ENCODE measurements at regions not wholly inside any gene's neighbourhood (a gene's known extent, or its start where the extent isn't known, plus 50 kb on each side); places are given as distances from the start of the nearest gene placed in this dataset.
"Not testable (repeated sequence)": the region's sequence is repeated elsewhere in the genome, so short reads cannot be mapped to it uniquely, and the experiment has no call there.

DNA sequence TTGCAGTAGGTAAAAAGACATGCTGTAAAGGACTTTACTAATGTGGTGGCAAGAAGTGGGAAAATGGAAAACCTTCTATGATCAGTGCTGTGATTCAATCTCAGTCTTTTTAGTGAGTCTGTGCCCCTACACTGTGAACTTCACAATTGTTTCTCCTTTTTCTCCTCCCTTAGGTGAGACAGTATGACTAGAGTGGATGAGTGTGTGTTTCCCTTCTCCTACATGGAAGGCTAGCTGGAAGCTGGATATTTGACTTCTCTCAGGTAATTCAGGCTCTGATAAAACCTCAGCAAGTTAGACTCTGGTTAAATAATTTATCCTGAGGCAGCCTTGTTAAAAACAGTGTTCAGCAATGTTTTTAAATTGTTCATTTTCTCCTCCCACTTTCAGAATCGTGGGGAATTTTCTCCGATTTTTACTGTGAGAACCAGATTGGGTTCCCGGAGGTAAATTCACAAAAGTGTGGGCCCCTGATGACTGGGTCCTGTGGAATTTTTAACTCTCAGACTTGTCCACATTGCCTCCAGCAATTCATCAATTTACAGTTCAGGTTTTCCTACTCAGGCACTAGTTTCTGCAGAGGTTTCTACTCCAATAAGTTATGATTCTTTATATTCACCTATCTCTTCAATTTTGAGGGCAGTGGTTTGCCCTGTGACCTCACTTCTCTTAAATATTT lies 149.1 kb upstream of the PIK3R1 start:
- no peak for FAIRE-seq

DNA sequence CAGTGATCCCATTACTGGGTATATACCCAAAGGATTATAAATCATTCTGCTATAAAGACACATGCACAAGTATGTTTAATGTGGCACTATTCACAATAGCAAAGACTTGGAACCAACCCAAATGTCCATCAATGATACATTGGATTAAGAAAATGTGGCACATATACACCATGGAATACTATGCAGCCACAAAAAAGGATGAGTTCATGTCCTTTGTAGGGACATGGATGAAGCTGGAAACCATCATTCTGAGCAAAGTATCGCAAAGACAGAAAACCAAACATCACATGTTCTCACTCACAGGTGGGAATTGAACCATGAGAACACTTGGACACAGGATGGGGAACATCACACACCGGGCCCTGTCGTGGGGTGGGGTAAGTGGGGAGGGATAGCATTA lies 150.2 kb upstream of the PIK3R1 start:
- FAIRE-seq = not testable (repeated sequence)

DNA sequence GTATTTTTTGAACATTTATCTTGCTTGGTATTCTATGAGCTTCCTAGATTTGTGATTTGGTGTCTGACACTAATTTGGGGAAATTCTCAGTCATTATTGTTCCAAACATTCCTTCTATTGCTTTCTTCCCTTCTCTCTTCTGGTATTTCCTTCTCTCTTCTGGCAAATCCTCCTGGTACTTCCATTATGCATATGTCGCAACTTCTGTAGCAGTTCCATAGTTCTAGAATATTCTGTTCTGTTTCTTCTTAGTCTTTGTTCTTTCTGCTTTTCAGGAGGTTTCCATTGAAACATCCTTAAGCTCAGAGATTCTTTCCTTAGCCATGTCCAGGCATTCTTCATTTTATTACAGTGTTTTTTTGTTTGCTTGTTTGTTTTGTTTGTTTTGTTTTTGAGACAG lies 155.2 kb upstream of the PIK3R1 start:
- FAIRE-seq = no peak

DNA sequence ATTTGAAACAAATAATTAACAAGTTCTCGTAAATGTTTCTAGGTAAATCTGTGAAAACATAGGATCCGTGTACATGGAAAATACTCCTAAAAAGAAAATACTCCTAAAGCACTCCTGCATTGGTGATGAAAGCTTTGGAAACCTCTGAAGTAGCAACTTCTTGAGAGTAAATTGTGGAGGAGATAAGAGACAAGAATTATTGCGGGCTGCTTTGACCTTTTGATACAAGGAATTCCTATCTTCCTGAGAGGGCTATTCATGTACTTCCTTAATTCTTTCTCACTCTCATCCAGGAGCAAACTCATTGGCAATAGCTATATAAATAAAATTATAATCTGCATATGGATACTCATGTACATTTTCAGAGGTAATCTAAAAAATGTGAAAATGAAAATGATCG lies 158.4 kb upstream of the PIK3R1 start:
- FAIRE-seq = no peak

DNA sequence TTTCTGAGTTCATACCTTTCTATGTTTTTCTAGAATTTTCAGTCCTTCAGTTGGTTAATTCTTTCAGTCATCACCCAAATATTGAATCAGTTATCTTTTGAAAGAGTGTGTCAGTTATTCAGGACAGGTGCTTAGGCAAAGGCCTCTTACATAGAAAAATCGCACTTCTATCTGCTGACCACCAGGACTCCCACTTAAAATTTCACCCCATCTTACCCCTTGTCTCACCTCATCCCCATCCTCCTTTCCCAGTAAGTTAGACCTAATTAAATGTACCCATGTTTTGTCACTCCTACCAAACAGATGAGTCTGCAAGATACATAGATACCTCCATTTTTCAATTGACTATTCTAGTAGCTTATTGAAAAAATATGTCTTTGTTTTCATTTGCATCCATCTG lies 159.9 kb upstream of the PIK3R1 start:
- FAIRE-seq = no peak

DNA sequence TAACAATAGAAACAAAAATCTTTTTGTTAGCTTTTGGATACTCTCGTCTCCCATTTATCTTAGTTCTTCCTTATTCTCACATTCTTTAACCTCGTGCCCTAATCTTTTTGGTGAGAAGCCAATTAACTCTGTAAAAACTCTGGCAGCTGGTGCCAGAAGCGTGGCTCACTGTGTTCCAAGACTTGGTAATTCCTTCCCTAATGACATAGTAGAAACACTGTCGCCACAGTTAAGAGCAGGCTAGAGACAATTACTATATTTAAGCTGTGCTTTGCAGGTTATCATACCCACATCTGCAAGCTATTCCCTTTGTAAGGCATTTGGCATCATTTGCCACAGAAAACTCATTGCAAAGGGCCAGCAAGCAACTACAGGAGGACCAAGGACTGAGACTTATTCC lies 160.9 kb upstream of the PIK3R1 start:
- FAIRE-seq = no peak

DNA sequence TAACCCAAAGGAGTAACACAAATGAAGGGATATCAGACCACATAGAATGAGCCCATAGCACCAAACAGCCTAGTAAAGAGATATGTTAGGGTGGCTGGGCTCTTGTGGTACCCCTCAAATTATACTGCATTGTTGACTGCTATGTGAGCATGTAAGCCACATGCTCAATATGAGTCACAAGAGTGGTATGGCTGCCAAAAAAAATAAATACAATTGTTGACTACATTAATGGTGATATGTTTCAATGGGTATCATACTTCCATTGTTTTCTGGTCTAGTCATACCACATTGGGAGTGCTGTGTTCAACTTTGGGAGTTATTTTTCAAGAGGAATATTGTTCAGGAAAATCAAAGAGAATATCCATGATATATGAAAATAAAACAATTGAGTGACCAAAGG lies 162.4 kb upstream of the PIK3R1 start:
- no peak for FAIRE-seq

DNA sequence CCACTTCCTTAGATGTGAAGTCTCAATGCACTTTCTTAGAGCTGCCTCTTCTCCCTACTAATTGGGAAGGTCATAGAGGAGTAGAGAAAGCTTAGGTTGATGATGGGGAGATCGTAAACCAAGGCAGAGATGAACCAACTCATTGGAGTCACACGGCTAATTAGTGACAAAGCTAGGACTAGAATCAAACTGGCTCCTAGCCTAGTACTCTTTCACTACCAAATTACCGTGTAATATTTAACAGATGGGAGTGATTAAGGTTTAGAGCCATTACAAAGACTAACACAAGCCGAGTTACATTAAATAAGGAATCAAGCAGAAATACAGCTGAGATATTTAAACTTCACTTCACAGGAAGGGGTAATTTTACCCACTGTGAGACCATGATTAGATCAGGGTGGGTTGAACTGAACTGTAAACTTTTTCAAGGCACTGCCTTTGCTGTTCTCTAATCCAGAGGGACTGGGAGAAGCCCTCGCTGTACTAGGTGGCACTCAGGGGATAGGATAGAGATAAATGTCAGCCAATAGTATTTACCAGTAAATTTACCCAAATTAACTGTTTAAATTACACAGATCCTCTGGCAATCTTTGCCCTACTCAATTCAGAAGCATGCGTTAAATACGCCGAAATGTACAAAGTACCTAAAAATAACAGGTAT lies 166.4 kb upstream of the PIK3R1 start:
- no peak for FAIRE-seq

DNA sequence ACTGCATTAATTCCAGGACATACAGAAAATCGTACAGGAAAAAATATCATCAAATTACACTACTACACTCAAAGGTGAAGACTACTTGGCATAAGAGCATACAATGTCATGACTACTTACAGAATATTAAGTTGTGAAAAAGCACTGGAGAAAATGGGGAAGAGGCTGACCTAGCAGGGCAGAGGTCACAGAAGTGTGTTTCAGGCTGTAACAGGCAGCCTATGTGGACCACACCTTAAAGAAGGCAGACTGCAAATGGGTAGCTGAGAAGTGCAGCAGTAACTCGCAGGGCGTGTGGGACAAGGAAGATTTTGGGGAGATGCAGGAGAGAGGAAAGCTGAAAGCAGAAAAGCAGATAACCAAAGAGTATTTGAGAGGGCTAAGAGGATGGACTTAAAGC lies 167.0 kb upstream of the PIK3R1 start:
- FAIRE-seq = no peak

DNA sequence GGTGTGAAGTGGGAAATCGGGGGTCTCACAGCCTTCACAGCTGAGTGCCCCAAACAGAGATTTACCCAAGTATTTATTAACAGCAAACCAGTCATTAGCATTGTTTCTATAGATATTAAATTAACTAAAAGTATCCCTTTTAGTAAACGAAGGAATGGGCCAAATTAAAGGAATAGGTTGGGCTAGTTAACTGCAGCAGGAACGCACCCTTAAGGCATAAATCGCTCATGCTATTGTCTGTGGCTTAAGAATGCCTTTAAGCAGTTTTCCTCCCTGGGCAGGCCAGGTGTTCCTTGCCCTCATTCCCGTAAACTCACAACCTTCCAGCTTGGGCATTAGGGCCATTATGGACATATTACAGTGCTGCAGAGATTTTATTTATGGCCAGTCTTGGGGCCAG lies 167.5 kb upstream of the PIK3R1 start:
- FAIRE-seq = not testable (repeated sequence)

DNA sequence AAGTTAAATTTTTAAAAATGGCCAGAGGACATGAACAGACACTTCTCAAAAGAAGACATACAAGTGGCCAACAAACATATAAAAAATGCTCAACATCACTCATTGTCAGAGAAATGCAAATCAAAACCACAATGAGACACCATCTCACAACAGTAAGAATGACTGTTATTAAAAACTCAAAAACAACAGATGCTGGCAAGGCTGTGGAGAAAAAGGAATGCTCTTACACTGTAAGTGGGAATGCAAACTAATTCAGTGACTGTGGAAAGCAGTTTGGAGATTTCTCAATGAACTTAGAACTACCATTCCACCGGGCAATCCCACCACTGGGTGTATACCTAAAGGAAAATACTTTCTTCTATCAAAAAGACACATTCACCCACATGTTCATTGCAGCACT lies 168.5 kb upstream of the PIK3R1 start:
- no peak for FAIRE-seq

DNA sequence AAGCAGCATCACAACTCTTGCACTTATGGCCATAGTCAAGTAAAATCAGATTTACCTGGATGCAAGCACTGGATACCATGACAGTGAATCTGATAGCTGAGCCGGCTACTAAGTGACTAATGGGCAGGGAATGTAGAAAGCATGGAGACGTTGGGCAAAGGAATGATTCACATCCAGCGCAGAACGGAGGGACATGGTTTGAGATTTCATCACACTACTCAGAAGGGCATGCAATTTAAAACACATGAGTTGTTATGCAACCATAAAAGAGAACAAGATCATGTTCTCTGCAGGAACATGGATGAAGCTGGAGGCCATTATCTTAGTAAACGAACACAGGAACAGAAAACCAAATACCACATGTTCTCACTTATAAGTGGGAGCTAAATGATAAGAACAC lies 169.1 kb upstream of the PIK3R1 start:
- FAIRE-seq = no peak

DNA sequence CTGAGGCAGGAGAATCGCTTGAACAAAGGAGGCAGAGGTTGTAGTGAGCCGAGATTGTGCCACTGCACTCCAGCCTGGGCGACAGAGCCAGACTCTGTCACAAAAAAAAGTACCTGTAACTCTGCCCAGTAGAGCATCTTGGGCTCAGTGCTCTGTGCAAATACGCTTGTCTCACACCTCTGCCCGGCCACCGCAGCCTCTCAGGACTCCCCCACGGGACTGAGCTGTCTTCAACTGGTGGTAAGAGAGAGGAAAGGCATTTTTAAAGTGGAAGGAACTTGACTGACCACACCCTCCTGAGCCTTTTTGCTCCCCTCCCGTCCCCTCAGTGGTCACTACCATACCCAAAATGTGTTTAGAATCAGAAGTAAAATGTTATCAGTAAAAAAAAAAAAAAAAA lies 174.3 kb upstream of the PIK3R1 start:
- FAIRE-seq = no peak

DNA sequence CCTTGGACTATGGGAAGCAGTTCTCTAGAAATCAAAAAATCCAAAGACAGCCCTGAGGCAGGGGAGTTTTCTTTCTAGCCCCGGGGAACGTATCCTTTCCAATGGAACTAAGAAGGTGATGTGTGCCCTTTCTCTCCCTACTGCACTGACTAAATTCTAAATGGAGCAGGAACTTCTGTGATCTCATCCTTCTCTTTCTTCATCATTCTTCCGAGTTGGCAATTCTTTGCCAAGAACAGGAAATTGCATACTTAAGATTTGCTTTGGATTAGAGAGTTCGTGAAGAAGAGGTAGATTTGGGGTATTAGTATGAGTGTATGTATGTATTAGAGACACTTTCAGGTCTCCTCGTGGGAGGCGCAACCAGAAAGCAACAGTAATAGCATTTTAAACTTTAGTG lies 178.0 kb upstream of the PIK3R1 start:
- no peak for FAIRE-seq

DNA sequence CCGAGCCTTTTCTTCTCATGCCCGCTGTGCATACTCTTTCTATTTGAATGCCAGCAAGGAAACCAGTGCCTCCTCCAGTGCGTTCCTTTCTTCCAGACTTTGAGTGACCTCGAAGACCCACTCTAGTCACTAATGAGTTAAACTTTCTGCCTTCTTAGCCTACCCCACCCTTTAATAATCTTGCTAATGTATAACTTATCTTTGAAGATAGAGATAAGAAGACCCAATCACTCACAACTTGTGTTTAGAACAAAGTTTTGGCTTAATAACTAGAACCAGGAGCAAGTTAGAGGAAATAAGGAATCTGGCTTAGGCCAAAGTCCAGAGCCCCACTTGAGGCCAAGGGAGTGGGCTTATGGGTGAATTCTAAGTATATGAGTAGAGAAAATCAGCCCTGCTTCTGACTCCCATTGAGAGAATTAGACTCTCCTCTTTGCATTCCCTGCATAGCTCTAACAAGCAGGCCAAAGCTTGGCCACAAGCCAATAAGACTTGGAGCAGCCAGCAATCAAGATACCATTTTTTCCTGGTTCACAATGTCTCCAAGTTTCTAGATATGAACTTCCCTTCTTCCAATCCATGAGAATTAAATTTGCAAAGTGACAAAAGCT lies 181.5 kb upstream of the PIK3R1 start:
- no peak for FAIRE-seq

DNA sequence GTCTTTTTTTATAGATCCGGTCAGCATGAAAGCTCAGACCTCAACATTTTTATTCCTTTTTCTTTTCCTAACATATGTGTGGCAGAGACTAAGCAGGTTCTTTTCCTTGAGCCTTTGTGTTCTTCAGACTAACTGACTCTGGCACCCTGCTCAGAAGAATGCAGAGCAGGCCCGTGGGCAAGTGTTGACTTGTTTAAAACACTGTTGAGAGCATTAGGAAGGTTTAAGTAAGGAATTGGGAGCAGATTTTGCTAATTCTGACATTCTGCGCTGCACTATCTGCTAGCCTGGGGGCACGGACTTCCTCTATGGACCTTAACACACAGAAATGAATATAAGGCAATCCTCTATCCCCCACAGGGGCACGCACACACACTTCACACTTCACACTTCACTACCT lies 182.5 kb upstream of the PIK3R1 start:
- FAIRE-seq = no peak

DNA sequence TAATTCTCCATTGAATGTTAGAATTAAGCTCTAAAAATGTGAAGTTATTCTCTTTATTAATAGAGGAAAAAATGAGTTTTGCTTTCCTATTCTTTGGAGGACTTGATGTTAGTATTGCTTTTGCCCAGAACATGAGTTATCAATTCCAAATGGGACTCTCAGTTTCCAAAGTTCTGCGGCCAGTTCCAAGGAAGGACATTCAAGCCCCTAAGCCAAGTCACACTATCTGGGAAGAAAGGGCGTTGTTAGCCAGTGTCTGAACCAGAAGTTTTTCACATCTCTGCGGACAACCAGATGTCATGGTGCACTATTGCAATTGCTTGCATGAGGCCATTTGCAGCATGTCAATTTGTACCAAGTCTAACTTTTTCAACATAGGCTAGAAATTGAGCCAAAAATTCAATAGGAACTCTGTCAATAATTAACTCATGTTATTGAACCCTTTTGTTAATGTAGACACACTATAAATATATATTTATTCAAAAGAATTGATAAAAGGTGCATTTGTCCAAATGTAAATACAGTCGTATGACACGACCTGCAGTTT lies 183.3 kb upstream of the PIK3R1 start:
- FAIRE-seq = no peak

DNA sequence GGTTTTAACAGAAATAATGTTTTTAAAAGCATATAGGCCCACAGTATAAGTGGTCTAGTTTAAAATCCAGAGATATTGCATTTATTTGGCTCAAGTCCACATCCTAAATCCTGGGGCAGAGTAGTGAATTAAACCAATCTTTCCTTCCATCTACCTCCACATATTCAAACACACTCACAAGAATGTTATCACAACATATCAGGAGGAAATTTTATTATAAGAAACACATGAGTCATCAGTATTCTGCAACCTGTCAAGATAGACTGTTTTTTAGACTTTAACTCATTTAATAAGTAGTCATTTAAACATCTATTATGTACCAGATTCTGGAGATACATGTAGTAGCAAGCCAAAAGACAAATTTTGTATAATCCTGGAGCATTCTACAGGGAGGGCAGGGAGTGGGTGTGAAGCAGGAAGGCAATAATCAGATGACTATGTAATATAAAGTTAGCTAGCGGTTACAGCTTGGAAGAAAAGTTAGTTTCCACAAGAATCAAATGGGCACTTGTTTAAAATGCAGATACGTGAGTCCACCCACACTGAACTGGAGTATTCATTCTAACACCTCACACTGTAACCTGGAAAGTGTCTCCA lies 187.3 kb upstream of the PIK3R1 start:
- FAIRE-seq = no peak

DNA sequence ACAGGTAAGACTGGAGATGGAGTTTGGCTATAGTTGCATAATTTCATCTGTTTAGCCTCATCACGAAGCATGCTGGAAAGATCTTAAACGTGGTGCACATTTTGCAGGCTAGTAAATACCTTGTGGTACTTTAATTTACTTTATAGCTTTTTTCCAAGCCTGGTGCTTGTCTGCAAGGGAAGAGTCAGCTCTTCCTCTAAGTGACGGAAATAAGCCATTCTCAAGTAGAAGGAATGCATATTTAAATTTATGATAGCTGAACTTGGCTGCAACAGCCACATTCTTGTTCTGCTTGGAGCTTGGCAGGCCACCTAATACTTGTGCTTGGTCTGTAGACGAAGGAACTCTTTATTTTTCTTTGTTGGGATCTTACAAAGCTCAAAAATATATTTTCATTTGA lies 188.0 kb upstream of the PIK3R1 start:
- FAIRE-seq = no peak

DNA sequence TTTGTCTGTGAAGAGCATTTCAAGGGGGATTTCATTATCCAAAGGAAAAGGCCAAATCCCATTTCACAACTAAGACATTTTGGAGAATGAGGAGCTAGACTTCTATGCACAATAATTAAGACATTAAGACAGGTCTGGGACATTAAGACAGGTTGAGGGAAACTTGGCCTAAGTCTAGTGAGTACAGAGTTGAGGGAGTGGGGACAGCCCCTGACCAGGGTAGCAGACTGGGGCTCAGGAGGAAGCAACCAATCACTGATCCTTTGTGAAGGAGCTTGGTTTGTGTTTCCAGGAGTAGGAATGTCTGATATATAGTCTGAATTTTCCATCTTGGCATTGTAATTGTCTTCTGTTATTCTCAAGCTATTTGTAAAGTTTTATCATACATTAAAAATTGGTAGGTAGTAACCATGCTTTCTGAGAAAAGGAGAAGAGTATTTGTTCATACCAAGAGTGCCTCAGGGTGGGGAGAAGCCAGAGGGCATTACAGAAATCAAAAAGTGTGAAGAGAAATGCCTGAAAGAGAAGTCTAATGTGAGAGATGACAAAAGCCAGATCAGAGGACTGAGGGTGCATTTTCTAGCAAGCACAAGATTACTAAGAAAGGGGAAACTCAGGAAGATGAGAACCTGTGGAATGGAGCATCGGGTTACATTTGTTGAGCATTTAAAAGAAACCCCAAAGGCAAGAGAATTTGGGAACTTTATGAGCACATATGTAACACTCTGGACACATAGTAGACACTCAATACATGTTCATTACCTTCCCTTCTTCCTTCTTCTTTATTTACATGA lies 189.3 kb upstream of the PIK3R1 start:
- no peak for FAIRE-seq

DNA sequence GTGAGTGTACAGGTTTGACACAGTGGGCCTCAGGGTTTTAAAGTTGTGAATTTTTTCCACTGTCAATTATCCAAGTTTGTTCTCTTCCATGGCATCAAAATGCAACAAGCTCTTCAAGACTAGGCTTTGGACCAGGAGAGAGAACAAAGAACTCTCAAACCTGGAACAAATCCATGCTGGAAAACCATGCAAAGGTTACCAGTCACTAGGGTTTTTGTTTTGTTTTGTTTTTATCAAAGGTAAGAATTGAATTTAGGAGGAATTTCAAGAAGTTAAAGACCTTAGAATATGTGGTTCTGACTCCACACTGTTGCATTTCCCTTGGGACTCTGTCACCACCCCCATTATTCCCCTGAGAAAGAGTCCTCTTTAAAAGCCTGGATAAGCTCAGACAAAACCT lies 191.1 kb upstream of the PIK3R1 start:
- no peak for FAIRE-seq

DNA sequence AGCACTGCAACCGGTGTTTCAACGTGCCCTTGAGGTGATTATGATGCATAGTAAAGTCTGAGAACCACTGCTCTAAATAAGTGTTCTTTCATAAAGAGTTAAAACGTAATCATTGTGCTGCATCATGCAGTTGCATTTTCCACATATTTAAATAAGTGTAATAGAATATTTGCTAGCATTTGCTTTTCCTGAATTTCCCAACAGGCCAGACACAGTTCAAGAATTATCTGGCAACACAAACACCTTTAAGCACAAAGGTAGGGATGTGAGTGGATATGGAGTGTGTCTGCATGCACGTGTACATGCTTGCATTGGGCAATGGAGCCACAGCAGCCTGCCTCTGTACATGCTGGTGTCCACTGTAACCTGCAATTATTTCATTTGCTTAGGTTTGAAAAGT lies 193.6 kb upstream of the PIK3R1 start:
- FAIRE-seq = no peak

DNA sequence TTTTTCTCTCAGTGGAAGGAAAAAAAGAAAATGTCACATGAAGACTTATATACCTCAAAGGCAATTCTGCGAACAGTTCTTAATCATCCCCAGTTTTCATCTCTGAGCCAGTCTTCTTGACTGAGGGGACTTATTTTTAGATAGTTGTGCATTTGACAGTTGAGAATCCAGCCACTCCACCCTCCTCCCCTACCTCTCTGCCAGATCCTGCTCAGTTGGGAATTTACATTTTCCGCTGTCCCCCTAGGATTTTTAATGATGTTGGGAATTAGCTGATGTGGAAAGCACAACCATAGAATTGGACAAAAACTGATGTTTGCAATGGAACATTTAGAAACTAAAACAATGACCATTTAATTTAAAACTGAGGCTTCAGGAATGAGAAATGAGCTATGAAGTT lies 194.3 kb upstream of the PIK3R1 start:
- no peak for FAIRE-seq

Data from colon (tissue), 2 donors.